ENCODE measurements at regions not wholly inside any gene's neighbourhood (a gene's known extent, or its start where the extent isn't known, plus 50 kb on each side); places are given as distances from the start of the nearest gene placed in this dataset.
A peak's percentile ranks its signal among the peaks of the same experiment; 100 is the strongest.

GRCh38 chr1:234726359-234726943, 116.5 kb upstream of the IRF2BP2 start:
- peak in 1 of 2 experiments; percentile 67 for DNase-seq

DNA sequence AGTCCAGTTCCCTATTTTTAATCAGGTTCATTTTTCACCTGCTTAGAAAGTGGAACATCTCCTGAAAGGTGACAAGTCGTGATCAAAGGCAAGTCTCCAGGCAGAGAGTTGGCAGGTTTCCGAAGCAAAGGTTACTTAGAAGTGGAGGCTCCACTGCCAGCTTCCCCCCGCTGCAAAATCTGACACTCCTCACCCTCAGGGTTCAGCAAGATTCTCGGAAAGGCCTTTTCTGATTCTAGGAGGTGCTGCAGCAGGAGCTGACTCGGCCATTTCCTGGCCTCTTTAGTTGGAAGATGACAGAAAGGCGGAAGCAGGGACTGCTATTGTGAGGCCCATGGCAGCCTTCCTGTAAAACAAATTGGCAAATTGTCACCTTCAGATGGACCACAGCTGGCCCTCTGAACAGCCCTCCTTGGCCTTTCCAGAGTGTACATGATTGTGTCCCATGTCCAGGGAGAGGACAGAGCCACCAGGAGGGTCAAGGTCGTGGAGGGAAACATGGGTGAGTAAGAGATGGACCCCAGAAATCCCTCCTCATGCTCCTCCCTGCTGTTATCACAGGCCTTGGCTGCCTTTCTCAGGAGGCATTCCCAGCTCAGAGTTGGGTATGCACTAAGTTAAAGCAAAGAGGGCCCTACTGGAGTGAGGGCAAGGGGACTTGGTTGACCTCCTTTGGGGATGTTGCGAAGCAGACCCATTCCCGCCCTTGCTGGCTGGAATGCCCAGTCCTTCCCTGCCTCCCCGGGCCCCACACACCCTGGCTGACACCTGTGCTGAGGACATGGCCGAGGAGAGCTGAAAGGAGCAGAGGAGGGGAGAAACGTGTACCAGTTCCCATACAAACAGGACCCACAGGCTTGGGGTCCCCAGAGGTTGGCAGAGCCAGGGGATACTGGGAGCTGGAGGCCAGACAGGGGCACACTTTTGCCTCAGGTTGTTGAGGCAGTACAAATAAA, 115.5 kb upstream of the IRF2BP2 start:
- no peak for DNase-seq

GRCh38 chr1:234724516-234725176, 114.7 kb upstream of the IRF2BP2 start:
- peak in 1 of 2 experiments; percentile 80 for DNase-seq

- DNase-seq: no peak
Measured at GRCh38 chr1:234722904-234723720, 113.1 kb upstream of the IRF2BP2 start.

DNA sequence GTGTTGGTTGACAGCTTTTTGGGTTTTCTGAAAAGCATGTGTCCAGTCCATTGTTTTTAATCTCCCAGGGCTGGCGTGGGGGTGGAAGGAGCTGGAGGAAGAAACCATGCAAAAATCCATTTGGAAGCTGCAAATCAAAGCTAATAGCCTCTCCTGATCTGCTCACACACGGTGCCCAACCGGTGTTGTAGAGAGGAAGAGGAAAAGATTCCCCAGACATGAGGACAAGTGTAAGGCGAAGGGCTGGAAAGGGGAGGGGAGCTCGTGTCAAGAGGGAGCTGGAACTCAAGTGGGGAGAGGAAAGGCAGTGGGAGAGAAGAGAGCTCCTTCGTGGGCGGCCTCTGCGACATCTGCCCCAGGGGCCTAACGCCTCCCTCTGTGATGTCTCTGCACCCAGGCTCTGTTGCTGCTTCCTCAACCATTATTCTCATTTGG, 112.3 kb upstream of the IRF2BP2 start:
- peak in 1 of 2 experiments; percentile 64 for DNase-seq

DNA sequence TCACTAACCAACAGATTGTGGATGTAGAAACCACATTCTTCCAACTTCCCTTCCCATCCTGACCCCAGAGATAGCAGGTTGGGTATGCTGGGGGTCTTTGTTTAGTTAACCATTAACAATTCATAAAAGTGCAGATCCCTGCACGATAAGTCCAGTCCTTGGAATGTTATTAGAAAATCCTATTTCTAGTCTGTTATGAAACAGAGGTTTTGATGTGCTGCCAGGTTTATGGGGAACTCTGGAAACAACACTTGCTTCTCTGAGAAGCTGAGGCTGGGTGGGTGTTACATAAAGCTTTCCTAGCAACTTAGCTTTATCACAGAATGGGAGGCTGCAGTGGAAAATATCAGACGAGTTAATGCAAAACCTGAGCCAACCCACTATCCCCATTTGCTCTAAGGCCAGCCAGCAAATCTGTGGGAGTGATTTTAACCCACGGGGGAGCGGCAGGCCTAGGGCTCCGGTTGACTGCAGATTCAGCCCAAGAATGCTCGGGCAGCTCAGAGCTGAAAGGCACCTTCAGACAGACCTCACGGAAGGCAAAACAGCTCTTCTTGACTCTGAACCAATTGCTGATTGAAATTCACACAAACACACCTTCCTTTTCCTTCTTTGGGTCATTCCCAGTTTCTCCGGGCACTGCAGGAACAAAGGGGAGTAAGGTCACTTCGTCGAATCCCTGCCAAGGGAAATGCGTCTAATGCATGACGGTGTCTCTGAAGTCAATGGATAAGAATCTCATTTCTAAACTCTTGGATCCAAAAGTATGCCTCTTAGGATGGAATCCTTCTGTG, 111.7 kb upstream of the IRF2BP2 start:
- no peak for DNase-seq

DNA sequence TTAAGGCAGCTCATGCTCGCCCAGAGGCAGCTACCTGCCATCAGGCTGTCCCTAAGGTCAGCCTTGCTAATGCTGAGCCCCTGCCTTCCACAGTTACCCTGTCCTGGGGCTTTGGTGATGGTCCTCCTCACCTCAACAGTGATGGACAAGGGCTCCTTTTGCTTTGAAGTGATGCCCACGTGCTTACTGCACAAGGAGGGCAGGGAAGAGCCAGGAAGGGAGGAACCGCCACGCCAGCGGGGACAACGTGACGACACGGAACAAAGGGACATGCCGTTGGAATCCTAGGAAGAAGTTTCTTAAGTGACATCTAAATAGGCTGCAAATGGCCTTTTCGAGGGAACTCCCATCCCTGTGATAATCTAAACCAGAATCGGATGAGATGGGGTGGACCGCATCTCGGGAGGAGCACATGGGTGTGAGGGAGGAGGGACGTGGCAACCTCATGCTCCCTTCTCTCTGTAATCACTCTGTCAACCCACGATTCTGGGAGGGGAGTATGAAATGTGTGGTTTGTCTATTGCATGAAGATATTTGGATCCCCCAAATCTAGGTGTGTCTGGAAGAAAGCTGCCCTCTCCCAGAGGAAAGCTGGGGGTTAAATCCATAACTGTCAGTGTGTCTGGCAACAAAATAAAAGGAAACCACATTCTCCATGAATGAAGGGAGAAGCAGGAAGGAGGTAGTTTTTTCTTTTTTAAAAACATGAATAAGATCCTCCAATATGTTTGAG, 110.9 kb upstream of the IRF2BP2 start:
- DNase-seq: no peak

- DNase-seq: peak in 1 of 2 experiments; percentile 40
Measured at GRCh38 chr1:234719454-234720251, 109.7 kb upstream of the IRF2BP2 start.

DNA sequence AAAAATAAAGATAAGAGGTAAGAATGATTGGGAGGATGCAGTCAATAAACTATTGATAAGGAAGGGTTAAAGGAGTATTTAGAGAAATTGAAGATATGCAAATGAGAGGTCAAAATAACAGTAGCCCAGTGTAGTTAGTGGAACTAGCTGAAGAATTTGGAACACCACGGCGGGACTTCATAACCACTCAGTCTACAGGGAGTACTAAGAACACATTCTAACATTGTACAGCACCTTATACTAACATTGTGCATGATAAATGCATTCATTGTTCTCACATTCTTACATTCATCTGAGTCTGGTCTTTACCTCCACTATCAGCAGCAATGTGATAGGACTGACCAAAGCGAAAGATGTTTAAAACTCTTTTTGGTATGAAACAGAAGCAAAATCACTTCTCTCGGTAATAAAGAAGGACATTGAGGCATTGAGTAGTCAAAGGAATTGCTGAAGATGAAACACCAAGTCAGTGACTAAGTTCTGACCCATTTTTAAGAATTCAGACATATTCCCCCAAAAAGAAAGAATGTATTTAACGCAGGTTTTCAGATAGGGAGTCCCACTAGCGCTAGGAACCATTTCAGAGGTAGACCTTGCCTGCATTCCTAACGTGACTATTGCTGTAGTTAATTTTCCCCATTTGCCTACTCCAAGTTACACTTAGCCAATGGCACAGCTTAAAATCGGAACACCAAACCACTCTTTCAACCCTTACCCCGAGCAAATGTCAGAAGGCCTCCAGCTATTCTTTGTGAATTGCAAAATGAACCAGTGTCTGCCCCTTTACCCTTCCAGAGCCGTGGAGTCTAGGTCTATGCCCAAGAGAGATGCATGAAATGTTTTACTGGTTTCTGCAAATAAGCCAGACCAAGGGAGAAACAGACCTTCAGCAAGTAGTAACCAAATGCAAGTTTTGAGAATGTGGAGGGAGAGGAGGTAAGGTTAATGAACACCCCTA, 108.8 kb upstream of the IRF2BP2 start:
- DNase-seq: no peak

DNA sequence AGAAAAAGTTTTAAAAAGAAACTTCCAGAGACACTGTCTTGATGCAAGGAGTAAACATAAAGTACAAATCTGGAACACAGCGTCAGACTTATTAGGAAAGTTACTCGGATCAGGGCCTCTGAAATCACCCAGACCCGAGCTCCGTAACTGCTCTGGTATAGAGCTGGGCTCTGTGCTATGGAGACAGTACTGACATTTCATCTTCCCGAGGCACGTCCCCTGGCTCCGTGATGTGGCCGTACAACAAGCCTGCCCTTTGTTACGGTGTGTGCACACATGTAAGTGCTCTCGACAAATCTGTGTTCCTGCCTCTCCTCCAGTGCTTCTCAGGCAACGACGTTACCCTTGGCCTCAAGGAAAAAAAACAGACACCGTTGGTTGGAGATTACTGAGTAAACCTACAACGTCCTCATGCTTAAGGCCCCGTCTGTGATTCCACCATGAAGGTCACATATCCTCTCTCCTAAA, 107.0 kb upstream of the IRF2BP2 start:
- peak in 1 of 2 experiments; percentile 61 for DNase-seq

DNA sequence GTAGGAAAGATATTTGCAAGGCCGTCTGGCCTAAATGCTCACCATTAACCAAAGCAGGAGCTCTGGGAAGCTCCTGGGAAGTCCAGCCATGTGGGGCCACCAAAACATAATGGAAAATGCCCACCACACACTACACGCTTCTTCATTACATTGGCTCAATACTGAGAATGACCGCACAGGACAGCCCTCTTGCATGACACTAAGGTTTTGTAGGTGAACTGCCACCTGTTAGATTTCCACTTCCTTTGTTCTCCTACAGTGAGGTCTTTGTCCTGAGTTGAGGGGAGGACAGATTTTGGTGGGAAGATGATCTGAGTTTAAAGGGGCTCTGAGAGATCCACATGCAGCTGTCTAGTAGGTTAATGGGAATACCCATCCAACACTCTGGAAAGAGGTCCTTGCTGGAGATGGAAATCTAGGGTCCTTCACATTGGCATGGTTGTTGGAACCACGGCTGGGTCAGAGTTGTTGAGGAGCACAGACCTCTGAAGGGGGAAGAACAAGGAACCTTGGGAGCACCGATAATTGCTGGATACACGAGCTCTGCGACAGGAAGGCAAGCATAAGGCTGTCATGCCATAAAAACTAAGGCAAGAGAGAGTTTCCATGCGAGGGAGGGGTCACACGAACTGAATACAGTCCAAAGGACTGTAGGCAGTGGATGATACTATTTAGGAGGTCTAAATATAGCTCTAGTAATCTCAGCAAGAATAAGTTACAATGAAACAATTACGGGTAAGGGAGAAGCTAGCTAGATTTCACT, 105.5 kb upstream of the IRF2BP2 start:
- DNase-seq: no peak

DNA sequence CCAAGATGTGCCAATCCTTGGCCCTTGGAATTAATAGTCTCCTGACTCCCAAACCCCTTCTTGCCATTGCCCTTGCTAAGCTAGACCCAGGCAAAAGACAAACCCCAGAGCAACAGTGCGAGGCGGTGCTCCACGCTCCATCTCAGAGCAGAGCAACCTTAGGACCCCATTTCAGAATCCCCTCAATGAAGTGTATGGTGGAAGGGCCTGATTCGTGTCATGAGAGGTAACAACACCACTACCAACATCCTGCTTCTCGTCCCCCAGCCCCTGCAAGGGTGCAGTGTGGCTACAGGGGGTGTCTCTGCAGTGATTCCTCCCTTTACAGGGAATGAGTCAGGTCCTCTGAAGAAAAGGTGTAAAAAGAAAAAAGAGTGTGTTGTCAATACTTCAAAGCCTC, 103.9 kb upstream of the IRF2BP2 start:
- DNase-seq: no peak

- DNase-seq: no peak
Measured at GRCh38 chr1:234713440-234713839, 103.5 kb upstream of the IRF2BP2 start.

- no peak for DNase-seq
Measured at GRCh38 chr1:234712891-234713305, 102.9 kb upstream of the IRF2BP2 start.

- DNase-seq: no peak
Measured at GRCh38 chr1:234710936-234711724, 101.2 kb upstream of the IRF2BP2 start.

GRCh38 chr1:234710381-234710780, 100.4 kb upstream of the IRF2BP2 start:
- no peak for DNase-seq
